K562 (cell line): ENCODE measurements at regions not wholly inside any gene's neighbourhood (a gene's known extent, or its start where the extent isn't known, plus 50 kb on each side); places are given as distances from the start of the nearest gene placed in this dataset.

ENCODE experiments used
- CTCF ChIP-seq, 3 experiments: IDR thresholded peaks in 2 of 3; conservative IDR thresholded peaks in 1 of 3; 2 replicates each; pipeline ENCODE4 v1.5.1; 2011 to 2012; ENCODE audit warnings: low read length in 3 of 3, mild to moderate bottlenecking in 3 of 3, control low read depth in 2 of 3, improper control_type of control experiment in 1 of 3, inconsistent platforms in 1 of 3, low read depth in 1 of 3, mixed read lengths in 1 of 3, moderate library complexity in 1 of 3; ENCODE audit not compliant: insufficient read depth in 2 of 3
- MGA ChIP-seq: fragments of 450-650 bp; IDR thresholded peaks from 2 replicates; pipeline ENCODE4 v1.6.1; 2016; ENCODE audit warnings: mild to moderate bottlenecking, moderate library complexity
- MYC ChIP-seq, 2 experiments: fragments of 250-450 bp in 1 of 2; sonication (Bioruptor Pico) in 1 of 2; IDR thresholded peaks; 2 replicates each; pipeline versions ENCODE4 v1.5.1 to v1.6.1; 2012 to 2021; ENCODE audit warnings: low read depth in 2 of 2, borderline replicate concordance in 1 of 2, improper control_type of control experiment in 1 of 2, low read length in 1 of 2, mild to moderate bottlenecking in 1 of 2, moderate library complexity in 1 of 2
- PBX2 ChIP-seq, 2 experiments: IDR thresholded peaks in 1 of 2; conservative IDR thresholded peaks in 1 of 2; 2 replicates each; pipeline ENCODE4 v1.6.1; 2016; ENCODE audit warnings: low read depth in 2 of 2, mild to moderate bottlenecking in 1 of 2, missing compliant biosample characterization in 1 of 2, missing genetic modification characterization in 1 of 2, moderate library complexity in 1 of 2
- SRSF3 ChIP-seq: fragments of 200-400 bp; formaldehyde crosslinking; IDR thresholded peaks from 2 replicates; pipeline ENCODE4 v1.6.1; 2016; ENCODE audit warnings: mild to moderate bottlenecking, low read length, moderate library complexity; ENCODE audit not compliant: insufficient read depth
- UBTF ChIP-seq, 2 experiments: IDR thresholded peaks; 2 replicates each; pipeline ENCODE4 v1.6.1; 2012; ENCODE audit warnings: improper control_type of control experiment in 2 of 2, low read depth in 2 of 2, low read length in 2 of 2, borderline replicate concordance in 1 of 2
- ZNF830 ChIP-seq: fragments of 250-450 bp; sonication (Bioruptor Pico); IDR thresholded peaks from 2 replicates; pipeline ENCODE4 v1.5.0; 2021; ENCODE audit warnings: mild to moderate bottlenecking

- TF ChIP-seq MGA (no peak; the same call in 1 of the 2 replicates), SRSF3 (no peak), PBX2 (CRISPR knock-in tag; IDR thresholded peaks at IDR 0.05; ENCODE audit: low read depth) (no peak), PBX2 (tag; conservative IDR thresholded peaks at IDR 0.05; ENCODE audit: low read depth) (no peak), ZNF830 (no peak), CTCF (IDR thresholded peaks at IDR 0.05 in 2 of 3, conservative IDR thresholded peaks at IDR 0.05 in 1 of 3; ENCODE audit: insufficient read depth in 2 of 3, low read depth in 1 of 3, low read length in 3 of 3) (no peak), UBTF (IDR thresholded peaks at IDR 0.05; ENCODE audit: borderline replicate concordance in 1 of 2, low read depth in 2 of 2, low read length in 2 of 2) (no peak), MYC (IDR thresholded peaks at IDR 0.05; ENCODE audit: low read depth, low read length) (no peak), MYC (CRISPR knock-in tag; IDR thresholded peaks at IDR 0.05; ENCODE audit: borderline replicate concordance, low read depth) (no peak)
Observed at GRCh38 chr7:50246551-50246950, 58.0 kb upstream of the IKZF1 start (continued).
